ENCODE measurements at regions not wholly inside any gene's neighbourhood (a gene's known extent, or its start where the extent isn't known, plus 50 kb on each side); places are given as distances from the start of the nearest gene placed in this dataset.

DNA sequence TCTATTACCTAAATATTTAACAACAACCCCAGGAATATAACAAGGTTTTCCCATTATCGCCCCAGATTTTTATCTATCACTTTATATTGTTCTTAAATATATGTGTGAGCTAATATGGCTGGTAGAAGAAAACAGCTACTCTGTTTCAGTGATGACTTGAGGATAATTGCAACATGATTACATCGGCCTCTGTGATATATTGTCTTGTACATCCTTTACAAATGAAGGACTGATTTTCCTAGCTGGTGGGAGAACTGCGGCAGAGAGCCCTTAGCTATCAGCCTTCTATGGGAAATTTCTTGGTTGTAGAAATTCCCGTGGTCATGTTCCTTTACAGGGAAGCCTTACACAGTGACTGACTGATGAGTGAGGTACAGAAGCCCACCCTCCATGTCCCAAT is 110.9 kb upstream of the ZNF717 start (continued):
- TF ChIP-seq, protein P1, sequence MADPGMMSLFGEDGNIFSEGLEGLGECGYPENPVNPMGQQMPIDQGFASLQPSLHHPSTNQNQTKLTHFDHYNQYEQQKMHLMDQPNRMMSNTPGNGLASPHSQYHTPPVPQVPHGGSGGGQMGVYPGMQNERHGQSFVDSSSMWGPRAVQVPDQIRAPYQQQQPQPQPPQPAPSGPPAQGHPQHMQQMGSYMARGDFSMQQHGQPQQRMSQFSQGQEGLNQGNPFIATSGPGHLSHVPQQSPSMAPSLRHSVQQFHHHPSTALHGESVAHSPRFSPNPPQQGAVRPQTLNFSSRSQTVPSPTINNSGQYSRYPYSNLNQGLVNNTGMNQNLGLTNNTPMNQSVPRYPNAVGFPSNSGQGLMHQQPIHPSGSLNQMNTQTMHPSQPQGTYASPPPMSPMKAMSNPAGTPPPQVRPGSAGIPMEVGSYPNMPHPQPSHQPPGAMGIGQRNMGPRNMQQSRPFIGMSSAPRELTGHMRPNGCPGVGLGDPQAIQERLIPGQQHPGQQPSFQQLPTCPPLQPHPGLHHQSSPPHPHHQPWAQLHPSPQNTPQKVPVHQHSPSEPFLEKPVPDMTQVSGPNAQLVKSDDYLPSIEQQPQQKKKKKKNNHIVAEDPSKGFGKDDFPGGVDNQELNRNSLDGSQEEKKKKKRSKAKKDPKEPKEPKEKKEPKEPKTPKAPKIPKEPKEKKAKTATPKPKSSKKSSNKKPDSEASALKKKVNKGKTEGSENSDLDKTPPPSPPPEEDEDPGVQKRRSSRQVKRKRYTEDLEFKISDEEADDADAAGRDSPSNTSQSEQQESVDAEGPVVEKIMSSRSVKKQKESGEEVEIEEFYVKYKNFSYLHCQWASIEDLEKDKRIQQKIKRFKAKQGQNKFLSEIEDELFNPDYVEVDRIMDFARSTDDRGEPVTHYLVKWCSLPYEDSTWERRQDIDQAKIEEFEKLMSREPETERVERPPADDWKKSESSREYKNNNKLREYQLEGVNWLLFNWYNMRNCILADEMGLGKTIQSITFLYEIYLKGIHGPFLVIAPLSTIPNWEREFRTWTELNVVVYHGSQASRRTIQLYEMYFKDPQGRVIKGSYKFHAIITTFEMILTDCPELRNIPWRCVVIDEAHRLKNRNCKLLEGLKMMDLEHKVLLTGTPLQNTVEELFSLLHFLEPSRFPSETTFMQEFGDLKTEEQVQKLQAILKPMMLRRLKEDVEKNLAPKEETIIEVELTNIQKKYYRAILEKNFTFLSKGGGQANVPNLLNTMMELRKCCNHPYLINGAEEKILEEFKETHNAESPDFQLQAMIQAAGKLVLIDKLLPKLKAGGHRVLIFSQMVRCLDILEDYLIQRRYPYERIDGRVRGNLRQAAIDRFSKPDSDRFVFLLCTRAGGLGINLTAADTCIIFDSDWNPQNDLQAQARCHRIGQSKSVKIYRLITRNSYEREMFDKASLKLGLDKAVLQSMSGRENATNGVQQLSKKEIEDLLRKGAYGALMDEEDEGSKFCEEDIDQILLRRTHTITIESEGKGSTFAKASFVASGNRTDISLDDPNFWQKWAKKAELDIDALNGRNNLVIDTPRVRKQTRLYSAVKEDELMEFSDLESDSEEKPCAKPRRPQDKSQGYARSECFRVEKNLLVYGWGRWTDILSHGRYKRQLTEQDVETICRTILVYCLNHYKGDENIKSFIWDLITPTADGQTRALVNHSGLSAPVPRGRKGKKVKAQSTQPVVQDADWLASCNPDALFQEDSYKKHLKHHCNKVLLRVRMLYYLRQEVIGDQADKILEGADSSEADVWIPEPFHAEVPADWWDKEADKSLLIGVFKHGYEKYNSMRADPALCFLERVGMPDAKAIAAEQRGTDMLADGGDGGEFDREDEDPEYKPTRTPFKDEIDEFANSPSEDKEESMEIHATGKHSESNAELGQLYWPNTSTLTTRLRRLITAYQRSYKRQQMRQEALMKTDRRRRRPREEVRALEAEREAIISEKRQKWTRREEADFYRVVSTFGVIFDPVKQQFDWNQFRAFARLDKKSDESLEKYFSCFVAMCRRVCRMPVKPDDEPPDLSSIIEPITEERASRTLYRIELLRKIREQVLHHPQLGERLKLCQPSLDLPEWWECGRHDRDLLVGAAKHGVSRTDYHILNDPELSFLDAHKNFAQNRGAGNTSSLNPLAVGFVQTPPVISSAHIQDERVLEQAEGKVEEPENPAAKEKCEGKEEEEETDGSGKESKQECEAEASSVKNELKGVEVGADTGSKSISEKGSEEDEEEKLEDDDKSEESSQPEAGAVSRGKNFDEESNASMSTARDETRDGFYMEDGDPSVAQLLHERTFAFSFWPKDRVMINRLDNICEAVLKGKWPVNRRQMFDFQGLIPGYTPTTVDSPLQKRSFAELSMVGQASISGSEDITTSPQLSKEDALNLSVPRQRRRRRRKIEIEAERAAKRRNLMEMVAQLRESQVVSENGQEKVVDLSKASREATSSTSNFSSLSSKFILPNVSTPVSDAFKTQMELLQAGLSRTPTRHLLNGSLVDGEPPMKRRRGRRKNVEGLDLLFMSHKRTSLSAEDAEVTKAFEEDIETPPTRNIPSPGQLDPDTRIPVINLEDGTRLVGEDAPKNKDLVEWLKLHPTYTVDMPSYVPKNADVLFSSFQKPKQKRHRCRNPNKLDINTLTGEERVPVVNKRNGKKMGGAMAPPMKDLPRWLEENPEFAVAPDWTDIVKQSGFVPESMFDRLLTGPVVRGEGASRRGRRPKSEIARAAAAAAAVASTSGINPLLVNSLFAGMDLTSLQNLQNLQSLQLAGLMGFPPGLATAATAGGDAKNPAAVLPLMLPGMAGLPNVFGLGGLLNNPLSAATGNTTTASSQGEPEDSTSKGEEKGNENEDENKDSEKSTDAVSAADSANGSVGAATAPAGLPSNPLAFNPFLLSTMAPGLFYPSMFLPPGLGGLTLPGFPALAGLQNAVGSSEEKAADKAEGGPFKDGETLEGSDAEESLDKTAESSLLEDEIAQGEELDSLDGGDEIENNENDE (IDR thresholded peaks at IDR 0.05; ENCODE audit: insufficient replicate concordance, low read length): no peak
- no peak for TF ChIP-seq TEAD4 (IDR thresholded peaks at IDR 0.05; ENCODE audit: low read depth, low read length)
- no peak for TF ChIP-seq ATF3 (IDR thresholded peaks at IDR 0.05; ENCODE audit: insufficient read depth, low read depth, low read length)
- no peak for TF ChIP-seq TAF7 (optimal IDR thresholded peaks at IDR 0.05; ENCODE audit: borderline replicate concordance, low read depth, low read length)
- no peak for TF ChIP-seq SUZ12 (IDR thresholded peaks at IDR 0.05; ENCODE audit: low read length)
- TF ChIP-seq SIRT6 (IDR thresholded peaks at IDR 0.05; ENCODE audit: low read length): no peak

Data from H1 (cell line).